OCI-LY3 (cell line): ENCODE measurements at regions not wholly inside any gene's neighbourhood (a gene's known extent, or its start where the extent isn't known, plus 50 kb on each side); places are given as distances from the start of the nearest gene placed in this dataset.

Experiments used
- EZH2phosphoT487 ChIP-seq: fragments of 200-600 bp; shearing (Covaris generic); IDR thresholded peaks from 2 replicates; pipeline ENCODE4 v1.6.1; 2018; ENCODE audit warnings: antibody characterized with exemption, mixed run types, low read depth
- TF ChIP-seq, protein P1 (sequence below): fragments of 200-600, 300-600 bp; sonication (generic); IDR thresholded peaks from 2 replicates; pipeline ENCODE4 v1.5.1; 2014; ENCODE audit warnings: antibody characterized with exemption, low read length, low read depth

- TF ChIP-seq, protein P1, sequence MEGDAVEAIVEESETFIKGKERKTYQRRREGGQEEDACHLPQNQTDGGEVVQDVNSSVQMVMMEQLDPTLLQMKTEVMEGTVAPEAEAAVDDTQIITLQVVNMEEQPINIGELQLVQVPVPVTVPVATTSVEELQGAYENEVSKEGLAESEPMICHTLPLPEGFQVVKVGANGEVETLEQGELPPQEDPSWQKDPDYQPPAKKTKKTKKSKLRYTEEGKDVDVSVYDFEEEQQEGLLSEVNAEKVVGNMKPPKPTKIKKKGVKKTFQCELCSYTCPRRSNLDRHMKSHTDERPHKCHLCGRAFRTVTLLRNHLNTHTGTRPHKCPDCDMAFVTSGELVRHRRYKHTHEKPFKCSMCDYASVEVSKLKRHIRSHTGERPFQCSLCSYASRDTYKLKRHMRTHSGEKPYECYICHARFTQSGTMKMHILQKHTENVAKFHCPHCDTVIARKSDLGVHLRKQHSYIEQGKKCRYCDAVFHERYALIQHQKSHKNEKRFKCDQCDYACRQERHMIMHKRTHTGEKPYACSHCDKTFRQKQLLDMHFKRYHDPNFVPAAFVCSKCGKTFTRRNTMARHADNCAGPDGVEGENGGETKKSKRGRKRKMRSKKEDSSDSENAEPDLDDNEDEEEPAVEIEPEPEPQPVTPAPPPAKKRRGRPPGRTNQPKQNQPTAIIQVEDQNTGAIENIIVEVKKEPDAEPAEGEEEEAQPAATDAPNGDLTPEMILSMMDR: no peak
- no peak for TF ChIP-seq EZH2phosphoT487
Measured at GRCh38 chr17:72259922-72260321, 139.1 kb downstream of the SOX9 start.
